ENCODE measurements at regions not wholly inside any gene's neighbourhood (a gene's known extent, or its start where the extent isn't known, plus 50 kb on each side); places are given as distances from the start of the nearest gene placed in this dataset.

- Histone ChIP-seq H3K79me2 (ENCODE audit: control insufficient read depth in 1 of 2, insufficient read depth in 2 of 2, low read length in 2 of 2) (no peaks in the 10 kb centered on the region), H3K9ac (replicated peaks in 1 of 4; ENCODE audit: extremely low read depth in 1 of 4, low read depth in 3 of 4, low read length in 3 of 4) (no peak overlapping the region), H3K4me3 (ENCODE audit: extremely low read depth in 1 of 4, insufficient read depth in 2 of 4, low read depth in 3 of 4, low read length in 4 of 4) (no peak overlapping the region), H3K18ac (ENCODE audit: extremely low read depth, low read length) (no peak overlapping the region), H4K5ac (ENCODE audit: insufficient read length, low read depth, low read length) (no peak overlapping the region), H3K23ac (ENCODE audit: insufficient read length) (no peak overlapping the region), H2AFZ (ENCODE audit: low read length) (no peak overlapping the region), H2BK15ac (ENCODE audit: low read length) (no peak overlapping the region), H4K8ac (ENCODE audit: extremely low read depth, insufficient read depth, low read length) (no peak overlapping the region), H3K27me3 (replicated peaks in 1 of 4; ENCODE audit: control insufficient read depth in 3 of 4, extremely low read depth in 1 of 4, insufficient read depth in 3 of 4, low read length in 3 of 4) (no peaks in the 10 kb centered on the region), H2BK120ac (replicated peaks; ENCODE audit: low read depth, low read length) (no peak overlapping the region), H3K9me3 (ENCODE audit: insufficient read depth in 2 of 2, low read depth in 1 of 2, low read length in 1 of 2) (peaks cover 0 to 3% of the 10 kb centered on the region in 2 experiments; a peak in 1 of 4 replicates), H2AK5ac (ENCODE audit: low read depth, low read length) (no peak overlapping the region), H3K23me2 (ENCODE audit: low read depth, low read length) (no peaks in the 10 kb centered on the region), H3K79me1 (ENCODE audit: low read depth, low read length) (no peaks in the 10 kb centered on the region), H2BK5ac (ENCODE audit: low read depth, low read length) (no peak overlapping the region), H3K4ac (replicated peaks; ENCODE audit: insufficient read length, low read depth, low read length) (no peak overlapping the region), H3K4me1 (replicated peaks in 1 of 4; ENCODE audit: control insufficient read depth in 3 of 4, insufficient read depth in 4 of 4, low read length in 3 of 4) (no peaks in the 10 kb centered on the region), H3K56ac (replicated peaks; ENCODE audit: insufficient read length, low read depth, low read length) (no peak overlapping the region), H3K27ac (ENCODE audit: low read depth, low read length) (no peak overlapping the region), H3K4me2 (ENCODE audit: insufficient read depth in 1 of 2, low read depth in 2 of 2, low read length in 2 of 2) (no peak overlapping the region), H4K20me1 (replicated peaks in 1 of 2; ENCODE audit: control insufficient read depth in 1 of 2, insufficient read depth in 2 of 2, low read length in 2 of 2) (no peaks in the 10 kb centered on the region), H3K14ac (ENCODE audit: insufficient read length) (no peak overlapping the region), H2BK20ac (ENCODE audit: low read length) (no peak overlapping the region), H3K36me3 (ENCODE audit: control insufficient read depth in 2 of 4, insufficient read depth in 4 of 4, low read length in 3 of 4) (no peaks in the 10 kb centered on the region), H2BK12ac (ENCODE audit: low read depth, low read length) (no peak overlapping the region), H4K91ac (replicated peaks; ENCODE audit: insufficient read length, low read length) (no peak overlapping the region)
- TF ChIP-seq CBX5 (IDR thresholded peaks at IDR 0.05; ENCODE audit: low read depth, low read length) (no peak), TCF12 (IDR thresholded peaks at IDR 0.05; ENCODE audit: low read depth, low read length) (no peak), POLR2AphosphoS5 (IDR thresholded peaks at IDR 0.05; ENCODE audit: low read depth, low read length) (no peak), FOSL1 (IDR thresholded peaks at IDR 0.05; ENCODE audit: insufficient read depth, low read depth, low read length) (no peak), CTBP2 (IDR thresholded peaks at IDR 0.05; ENCODE audit: borderline replicate concordance, insufficient read depth, insufficient read length, low read length) (no peak), CEBPB (IDR thresholded peaks at IDR 0.05; ENCODE audit: low read depth, low read length) (no peak), SIN3A (conservative IDR thresholded peaks at IDR 0.05 in 1 of 2, IDR thresholded peaks at IDR 0.05 in 1 of 2; ENCODE audit: low read depth in 1 of 2, low read length in 2 of 2) (no peak), GABPA (IDR thresholded peaks at IDR 0.05; ENCODE audit: borderline replicate concordance, insufficient read depth, low read length) (no peak)
- FAIRE-seq = no peak
- 88% methylated on average over 1 of the region's 1 CpG; no CpG with 5 or more reads in 1 of the 2 experiments for WGBS, 2 experiments (ENCODE audit: extremely low coverage in 1 of 2, insufficient coverage in 1 of 2, insufficient read length in 1 of 2, insufficient replicate concordance in 2 of 2, low coverage in 1 of 2, low lambda C conversion rate in 2 of 2, missing lambda C conversion rate in 1 of 2)
- ChIA-PET POLR2A (ENCODE audit: partially characterized antibody) (no interaction called here), CTCF (ENCODE audit: partially characterized antibody) (interaction anchor here (0.6 to 2.7 kb wide), 6 partner anchors 10 to 144 kb away, joined by 3 to 10 read pairs (median 5); no protein-coding TSS in a partner anchor)
- no peak for DNase-seq (ENCODE audit: low read depth in 1 of 2, low spot score in 2 of 2)
These were observed 86.8 kb upstream of the OSBPL8 start for GRCh38 chr12:76646366-76646765.

All from H1 (cell line).